Activated CD4-positive, alpha-beta T cell treated with anti-CD3 and anti-CD28 coated beads, Interleukin-2, amount 50 U/mL, for 16 hours (primary cell): ENCODE measurements at regions not wholly inside any gene's neighbourhood (a gene's known extent, or its start where the extent isn't known, plus 50 kb on each side); places are given as distances from the start of the nearest gene placed in this dataset.

Experiments used
- DNase-seq: peaks from one replicate; pipeline ENCODE4 v3.0.0-alpha.2; 2020

DNA sequence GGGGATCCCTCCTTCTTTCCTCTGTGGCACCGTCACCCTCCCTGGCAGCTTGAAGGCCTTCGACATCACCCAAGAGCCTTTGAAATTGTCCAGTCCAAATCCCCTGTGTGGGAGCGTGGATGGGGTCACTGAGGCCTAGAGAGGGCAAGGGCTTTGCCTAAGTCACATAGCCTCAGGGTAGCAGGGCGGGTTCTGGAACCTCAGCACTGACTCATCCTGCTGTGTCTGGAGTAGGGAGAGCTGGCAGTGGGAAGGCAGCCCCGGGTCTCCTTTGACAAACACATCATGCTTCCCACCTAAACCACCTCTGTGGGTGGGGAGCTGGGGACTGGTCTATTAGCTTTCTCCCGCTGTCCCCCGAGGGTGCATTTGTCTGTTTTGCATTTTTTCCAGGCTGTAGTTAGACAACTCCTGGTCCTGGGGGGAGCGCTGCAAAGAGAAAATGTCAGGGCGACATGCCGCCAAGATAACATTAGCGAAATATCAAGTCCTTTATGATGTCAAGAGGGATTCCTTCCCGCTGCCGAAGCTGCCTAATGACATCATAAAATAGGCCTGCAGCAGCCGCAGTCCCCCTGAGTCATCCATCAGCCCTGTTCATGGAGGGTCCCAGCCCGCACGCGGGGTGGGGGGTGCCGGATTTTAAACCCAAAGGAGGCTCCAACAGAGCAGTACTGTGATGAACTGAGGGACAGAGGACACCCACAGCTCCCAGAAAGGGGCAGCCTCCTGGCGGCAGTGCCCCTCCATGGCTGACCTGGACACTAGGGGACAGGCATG lies 77.0 kb upstream of the POU3F1 start:
- no peak for DNase-seq

DNA sequence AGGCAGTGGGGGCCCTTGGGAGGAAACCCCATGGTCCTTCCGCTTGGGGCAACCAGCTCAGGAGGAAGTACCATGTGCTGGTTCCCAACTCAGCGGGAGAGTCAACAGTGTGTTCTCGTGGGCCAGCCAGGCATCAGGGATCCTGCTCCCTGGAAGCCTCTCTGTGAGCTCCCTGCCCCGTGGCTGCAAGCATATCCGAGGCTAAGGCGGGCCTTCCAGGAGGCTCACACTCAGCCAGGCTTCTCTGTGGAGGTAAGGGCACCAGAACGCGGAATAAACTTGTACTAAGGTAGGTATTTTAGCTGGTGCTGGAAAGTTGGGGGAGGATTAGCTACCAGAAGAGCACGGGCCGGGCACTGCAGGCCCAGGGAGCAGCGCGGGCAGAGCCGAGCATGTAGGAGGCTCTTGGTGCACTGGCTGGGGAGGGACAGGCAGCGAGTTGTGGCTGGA lies 74.7 kb upstream of the POU3F1 start:
- no peak for DNase-seq

DNA sequence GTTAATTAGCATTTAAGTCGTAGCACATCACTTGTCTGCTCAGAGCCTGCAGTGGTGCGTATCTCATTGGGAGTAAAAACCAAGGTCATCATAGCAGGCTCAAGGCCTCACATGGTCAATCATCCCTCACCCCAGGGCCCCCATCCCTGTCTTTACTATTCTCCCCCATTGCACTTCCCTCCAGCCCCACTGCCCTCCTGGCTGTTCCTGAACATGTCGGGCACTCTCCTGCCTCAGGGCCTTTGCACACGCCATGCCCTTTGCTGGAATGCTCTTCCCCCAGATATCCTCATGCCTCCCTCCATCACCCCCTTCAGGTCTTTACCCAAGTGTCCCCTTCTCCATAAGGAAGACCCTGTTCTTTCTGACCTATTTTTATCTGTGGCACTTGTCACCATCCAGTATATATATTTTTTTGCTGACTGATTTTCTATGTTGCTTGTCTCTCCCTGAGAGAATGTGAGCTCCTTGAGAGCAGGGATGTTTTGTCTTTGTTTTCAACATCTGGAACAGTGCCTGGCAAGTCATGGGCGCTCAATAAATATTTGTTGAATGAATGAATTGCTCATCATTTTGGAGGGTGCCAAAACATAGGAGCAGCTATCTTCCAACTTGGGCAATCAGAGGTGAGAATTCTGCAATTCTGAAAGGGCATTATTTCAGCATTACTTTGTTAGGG lies 74.1 kb upstream of the POU3F1 start:
- no peak for DNase-seq

DNA sequence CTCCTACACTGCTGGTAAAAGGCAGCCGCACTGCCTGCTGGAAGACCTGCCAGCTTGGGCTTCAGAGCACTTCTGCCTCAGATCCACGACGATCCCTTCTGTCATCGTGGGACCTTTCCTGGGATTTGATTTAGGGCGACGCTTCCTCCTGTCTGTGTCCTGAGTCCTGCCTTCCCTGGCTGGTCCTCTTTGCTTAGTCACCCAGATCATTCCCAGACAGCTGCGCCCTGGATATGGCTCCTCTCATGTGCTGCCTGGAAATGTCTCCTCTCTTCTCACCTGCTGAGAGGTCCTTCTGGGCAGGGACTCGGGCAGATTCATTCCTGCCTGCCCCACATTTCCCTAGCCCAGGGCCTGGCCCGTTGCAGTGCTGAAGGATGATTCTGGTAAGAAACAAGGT lies 72.4 kb upstream of the POU3F1 start:
- no peak for DNase-seq

DNA sequence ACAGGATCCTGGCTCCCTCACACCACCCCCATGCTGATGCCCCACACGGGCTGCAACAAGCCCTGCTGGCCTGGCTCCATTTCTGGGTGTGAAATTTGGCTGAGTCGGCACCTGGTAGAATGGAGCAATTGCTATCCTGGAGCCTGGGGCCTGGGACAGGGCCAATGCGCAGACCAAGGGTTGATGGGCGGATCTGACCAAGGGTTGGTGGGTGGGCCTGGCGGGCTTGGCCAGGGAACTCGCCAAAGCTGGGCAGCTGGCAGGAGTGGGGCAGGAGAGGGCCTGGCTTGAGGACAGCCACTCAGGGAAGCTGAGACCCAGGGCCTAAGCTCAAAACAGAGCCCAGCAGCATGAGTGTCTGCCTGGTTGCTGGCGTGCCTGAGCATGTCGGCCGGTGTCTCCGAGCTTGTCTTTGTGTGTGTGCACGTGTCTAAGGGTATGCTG lies 70.9 kb upstream of the POU3F1 start:
- no peak for DNase-seq

DNA sequence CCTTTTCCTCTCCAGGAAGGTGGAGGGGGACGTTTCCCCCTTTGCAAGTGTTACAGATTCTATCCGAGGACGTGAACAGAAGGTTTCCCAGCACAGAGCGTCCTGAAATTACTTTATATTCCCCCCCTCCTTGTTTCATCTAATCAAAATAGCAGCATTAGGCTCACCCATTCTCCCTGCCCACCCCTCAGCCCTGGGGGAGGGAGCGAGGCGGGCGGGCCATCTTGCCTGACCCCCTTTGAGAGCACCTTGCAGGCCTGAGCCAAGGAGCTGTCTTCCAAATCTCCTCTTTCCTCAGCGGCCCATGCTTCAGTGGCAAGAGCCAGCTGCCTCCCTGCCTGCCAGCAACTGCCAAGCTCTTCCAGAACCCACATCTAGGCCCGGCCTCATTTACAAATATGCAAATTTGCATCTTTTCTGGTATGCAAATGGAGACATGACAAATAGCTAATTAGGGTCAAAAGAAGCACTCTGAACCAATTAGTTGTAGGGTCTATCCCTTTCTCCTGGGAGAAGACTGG lies 69.1 kb upstream of the POU3F1 start:
- DNase-seq = no peak

DNA sequence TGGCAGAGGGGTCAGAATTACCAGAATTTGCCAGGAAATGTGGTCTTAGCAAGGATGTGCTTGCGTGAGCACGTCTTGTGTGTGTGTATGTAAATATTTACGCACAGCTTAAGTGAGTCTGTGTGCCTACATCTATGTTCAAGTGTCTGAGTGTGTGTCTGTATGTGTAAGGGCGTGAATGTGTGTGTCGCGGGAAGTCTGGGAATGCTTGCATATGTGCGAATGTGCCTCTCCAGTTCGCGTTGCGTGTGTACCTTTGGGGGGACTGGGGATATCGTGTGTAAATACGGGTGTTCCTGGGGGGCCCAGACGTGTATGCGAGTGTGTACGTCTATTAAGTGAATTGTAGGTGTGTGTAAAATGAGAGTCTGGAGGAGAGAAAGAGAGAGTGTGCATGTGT lies 68.6 kb upstream of the POU3F1 start:
- DNase-seq = no peak

DNA sequence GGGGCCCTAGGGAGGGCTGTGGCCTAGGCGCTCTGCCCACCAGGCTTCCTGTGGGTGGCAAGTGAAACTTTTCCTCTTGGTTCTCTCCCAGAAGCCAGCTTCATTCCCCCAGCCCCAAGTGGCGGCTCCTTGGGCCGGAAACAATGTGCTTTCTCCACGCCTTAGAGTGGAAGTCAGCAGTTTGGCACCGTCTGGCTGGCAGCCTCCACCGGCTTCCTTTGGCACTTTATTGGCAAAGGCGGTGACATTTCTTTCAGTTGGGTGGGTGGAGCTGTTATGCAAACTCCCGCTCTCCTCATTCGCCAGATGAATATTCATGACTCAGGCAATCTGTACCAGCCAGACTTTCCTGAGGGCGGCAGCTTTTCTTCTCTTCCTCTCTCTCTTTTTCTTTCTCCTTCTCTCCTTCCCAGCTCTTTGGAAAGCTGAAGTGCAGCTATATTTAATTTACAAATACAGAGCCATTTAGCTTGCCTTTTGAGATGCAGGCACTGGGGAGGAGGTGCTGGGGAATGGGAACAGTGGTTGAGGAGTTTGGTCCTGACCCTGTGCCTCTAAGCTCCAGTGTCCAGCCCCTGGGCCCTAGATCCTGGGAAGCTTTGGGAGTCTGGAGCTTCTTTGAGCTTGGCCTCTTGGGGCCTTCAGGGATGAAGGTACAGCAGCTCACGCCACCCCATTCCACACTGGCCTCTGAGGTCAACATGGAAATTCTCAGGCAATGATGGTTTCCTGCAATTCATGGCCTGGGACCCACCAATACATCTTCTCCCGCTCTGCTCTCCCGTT lies 67.8 kb upstream of the POU3F1 start:
- peak; percentile 12 for DNase-seq

DNA sequence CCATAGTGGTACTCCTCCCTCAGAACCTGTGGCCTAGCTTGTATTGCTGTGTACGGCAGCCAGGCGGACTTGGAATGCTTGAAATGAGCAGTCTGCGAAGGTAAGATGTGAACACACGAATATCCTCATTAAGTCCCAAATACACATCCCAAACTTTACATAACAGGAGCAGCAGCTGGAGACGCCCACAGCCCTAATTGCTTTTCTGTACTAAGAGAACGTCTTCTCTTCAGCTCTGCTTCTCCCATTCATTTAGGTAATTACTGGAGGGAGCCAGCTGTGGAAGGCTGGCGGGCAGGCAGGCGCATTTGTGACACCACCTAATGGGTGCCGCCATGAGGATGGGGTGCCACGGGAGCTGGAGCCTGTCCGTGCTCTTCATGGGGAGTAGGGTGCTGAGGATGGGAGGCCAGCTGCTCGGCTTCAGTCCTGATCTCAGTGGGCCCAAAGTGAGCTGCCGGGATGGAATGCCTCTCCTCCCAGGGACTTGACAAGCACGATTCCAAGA lies 66.6 kb upstream of the POU3F1 start:
- DNase-seq = no peak

DNA sequence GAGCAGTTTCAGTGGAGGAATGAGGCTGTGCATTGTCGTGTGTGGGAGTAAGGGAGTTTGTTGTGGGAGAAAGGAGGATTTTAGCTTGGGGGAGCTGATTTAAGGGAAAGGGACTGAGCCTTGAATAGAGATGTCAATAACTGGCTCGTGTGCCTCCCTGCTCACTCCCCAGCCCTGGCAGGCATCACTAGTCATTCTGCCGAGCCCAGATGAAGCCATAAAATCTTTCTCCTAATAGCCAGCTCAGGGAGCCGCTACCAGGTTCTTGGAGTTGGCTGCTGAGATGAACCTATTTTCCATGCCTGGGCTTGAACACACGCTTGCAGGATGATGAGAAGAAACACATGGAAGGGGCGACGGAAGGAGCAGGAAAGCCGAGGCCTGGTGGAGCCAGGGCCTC lies 65.0 kb upstream of the POU3F1 start:
- no peak for DNase-seq

DNA sequence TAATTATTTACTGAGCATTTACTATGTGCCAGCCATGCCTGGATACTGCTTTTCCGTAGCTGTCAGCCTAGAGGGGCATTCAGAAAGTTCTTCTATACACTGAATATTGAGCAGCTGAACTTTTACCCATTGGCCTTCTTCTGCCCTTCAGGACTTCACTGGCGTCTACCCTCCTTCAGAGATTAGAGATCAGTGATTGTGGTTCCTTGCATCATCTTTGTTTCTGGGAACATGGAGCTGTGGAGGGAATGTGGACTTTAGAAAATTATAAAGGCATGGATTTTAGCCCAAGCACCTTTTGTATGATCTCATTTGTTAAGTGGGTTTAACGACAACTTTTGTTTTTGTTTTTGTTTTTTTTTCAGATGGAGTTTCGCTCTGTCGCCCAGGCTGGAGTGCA lies 58.7 kb upstream of the POU3F1 start:
- DNase-seq = no peak

DNA sequence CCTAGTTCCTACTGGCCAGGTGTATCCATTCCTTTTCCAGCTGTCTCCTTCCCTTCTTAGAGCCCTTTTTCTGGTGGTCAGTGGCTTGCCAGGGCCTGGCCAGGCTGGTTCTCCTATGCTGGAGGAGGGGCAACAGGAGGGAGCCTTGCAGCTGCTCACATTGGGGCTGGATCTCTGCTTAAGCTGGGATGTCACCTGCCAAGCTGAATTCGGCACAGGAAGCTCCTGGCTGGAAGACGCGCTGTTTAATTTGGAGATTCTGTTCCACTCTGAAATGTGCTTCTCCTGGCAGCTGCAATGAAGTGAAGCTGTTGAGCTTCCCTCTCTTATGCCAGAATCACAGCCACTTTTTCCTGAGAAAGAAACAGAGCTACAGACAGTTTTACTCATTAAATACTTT lies 56.0 kb upstream of the POU3F1 start:
- DNase-seq = no peak

DNA sequence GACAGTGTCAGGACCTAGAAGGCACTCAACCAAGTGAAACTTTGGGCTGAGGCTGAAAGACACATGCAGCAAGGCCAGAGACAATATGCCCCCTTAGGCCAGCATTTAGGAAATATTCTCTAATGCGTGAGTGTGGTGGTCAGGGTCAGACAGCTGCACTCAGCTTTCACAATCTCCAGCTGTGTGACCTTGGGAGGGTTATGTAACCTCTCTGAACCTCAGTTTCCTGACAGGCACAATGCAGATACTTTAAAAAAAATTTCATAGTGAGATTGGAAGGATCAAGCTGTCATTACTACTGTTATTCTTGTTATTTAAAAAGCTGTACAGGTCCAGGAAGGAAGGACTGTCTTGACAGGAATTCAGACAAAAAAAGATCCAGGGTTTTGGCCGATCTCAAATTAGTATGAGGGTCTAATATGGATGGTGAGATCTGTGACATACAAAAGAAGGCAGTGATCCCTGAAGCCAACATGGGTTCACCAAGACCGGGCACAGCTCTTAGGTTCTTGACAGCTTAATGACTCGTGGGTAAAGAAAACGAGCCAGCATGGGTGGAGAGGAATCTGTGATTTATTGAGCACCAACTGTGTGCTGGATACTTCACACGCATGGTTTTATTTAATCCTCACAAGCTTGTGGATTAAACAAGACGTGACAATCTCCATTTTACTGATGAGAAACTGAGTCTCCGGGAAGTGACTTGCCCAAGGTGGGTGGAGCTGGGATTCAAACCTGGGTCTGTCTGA lies 54.6 kb upstream of the POU3F1 start:
- DNase-seq = no peak

DNA sequence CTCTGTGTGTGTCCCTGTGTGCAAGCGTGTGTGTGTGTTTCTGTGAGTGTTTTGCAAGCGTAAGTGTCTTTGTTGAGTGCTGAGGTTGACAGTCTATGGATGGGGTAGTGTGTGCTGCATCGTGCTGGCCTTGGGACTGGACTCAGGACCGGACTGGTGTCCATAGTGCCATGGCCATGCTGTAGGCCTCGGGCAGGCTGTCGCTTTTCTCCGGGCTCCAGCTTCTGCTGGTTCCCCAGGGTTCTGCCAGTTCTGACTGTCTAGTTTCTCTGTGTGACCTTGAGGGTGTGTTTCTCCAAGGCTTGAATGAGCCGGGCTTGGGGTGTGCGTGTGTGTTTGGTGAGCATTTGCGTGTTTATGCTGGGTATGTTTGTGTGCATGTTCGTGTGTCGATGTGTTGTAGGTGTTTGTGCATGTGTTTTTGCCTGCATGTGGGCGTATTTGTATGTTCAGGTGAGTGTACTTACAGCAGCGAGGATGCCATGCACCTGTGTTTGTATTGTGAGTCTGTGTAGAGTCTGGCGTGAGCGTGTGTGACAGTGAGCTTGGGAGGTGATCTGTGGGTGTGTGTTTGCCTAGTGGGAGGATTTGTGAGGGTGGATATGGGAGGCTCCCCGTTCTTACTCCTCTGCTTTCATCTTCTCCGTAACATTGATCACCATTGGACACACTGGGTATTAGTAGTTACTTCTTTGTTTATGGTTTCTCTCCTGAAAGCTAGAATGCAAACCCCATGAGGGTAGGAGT lies 51.7 kb upstream of the POU3F1 start:
- no peak for DNase-seq

DNA sequence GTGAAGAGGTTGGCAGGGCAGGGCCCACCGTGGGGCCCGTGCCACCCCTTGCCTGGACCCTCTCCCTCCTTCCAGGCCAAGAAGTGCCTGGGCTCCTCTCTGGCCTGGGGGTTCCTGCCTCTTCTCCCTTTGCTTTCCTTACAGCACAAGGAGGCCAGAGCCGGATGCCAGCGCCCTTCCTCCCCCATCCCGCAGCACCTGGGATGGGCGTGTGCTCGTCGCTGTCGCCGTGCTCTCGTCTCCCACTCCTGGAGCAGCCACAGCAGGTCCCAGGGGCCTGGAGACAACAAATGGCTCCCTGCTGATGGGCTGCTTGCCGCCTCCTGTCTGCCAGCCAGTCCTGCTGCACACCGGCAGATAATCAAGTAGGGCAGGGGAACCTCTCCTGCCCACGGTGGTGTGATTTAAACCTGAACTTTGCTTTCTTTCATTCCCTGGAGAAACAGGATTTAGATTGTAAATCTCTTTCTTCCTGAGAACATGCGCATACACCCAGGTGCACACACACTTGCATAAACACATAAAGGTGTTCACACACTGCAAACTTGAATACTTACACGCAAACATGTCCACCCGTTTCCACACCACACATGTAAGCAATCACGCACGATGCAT lies 50.8 kb upstream of the POU3F1 start:
- DNase-seq = no peak
